Thyroid gland (tissue), 4 donors: ENCODE measurements at regions not wholly inside any gene's neighbourhood (a gene's known extent, or its start where the extent isn't known, plus 50 kb on each side); places are given as distances from the start of the nearest gene placed in this dataset.

Experiments used
- DNase-seq, 2 donors: peaks; one replicate each; pipeline ENCODE4 v3.0.0-alpha.2; 2019
- H3K27ac ChIP-seq, 3 donors: fragments of 200-600 bp; sonication (generic); 1 replicate in 2 of 3; 2 replicates in 1 of 3; pipeline ENCODE4 v1.5.1; 2016 to 2019; ENCODE audit warnings: mild to moderate bottlenecking in 1 of 3, moderate library complexity in 1 of 3
- H3K27me3 ChIP-seq: fragments of 200-600 bp; sonication (generic); one replicate; pipeline ENCODE4 v1.5.1; 2019
- H3K36me3 ChIP-seq, 2 donors: fragments of 200-600 bp; sonication (generic); one replicate each; pipeline ENCODE4 v1.5.1; 2016 to 2019
- H3K4me1 ChIP-seq, 2 donors: fragments of 200-600 bp; sonication (generic); one replicate each; pipeline ENCODE4 v1.5.1; 2017 to 2019
- H3K4me3 ChIP-seq, 3 donors: fragments of 200-600 bp; sonication (generic); replicated peaks in 1 of 3; 1 replicate in 2 of 3; 2 replicates in 1 of 3; pipeline ENCODE4 v1.5.1; 2016; ENCODE audit warnings: mild to moderate bottlenecking in 1 of 3
- H3K9me3 ChIP-seq: fragments of 200-600 bp; sonication (generic); one replicate; pipeline ENCODE4 v1.5.1; 2017
- POLR2A ChIP-seq, 2 donors: fragments of 450-650 bp; IDR thresholded peaks; one replicate each; pipeline ENCODE4 v1.6.1; 2017; ENCODE audit warnings: antibody characterized with exemption in 2 of 2, mild to moderate bottlenecking in 2 of 2, moderate library complexity in 1 of 2
- WGBS, 2 donors: methylation state at CpG; one replicate each; pipeline ENCODE4 v1.1.5; 2017; 5-methylcytosine and 5-hydroxymethylcytosine counted together
- intact Hi-C: fragments of 100-400 bp; cut with DNase I; formaldehyde crosslinking; loops from one replicate; pipeline ENCODE4 v1.15.1; 2023
- TF ChIP-seq, protein P1 (sequence below), 6 experiments: fragments of 200-600 bp in 3 of 6; fragments of 450-650 bp in 3 of 6; sonication (generic) in 3 of 6; IDR thresholded peaks; one replicate each; pipeline ENCODE4 v1.5.1; 2016 to 2019; ENCODE audit warnings: antibody characterized with exemption in 6 of 6, mild to moderate bottlenecking in 2 of 6, inconsistent platforms in 1 of 6, moderate library complexity in 1 of 6

GRCh38 chr9:88816591-88816990 is 174.7 kb upstream of the S1PR3 start:
- intact Hi-C loops = no loop called here
- Histone ChIP-seq H3K9me3 (no peaks in the 10 kb centered on the region), H3K27me3 (no peaks in the 10 kb centered on the region), H3K4me3 (no peak overlapping the region), H3K36me3 (no peaks in the 10 kb centered on the region), H3K4me1 (no peaks in the 10 kb centered on the region), H3K27ac (no peak overlapping the region)
- no peak for DNase-seq
- WGBS, 2 donors = 79 to 92% methylated on average over 3 of the region's 3 CpGs
- TF ChIP-seq POLR2A (IDR thresholded peaks at IDR 0.05) = no peak
- TF ChIP-seq, protein P1, sequence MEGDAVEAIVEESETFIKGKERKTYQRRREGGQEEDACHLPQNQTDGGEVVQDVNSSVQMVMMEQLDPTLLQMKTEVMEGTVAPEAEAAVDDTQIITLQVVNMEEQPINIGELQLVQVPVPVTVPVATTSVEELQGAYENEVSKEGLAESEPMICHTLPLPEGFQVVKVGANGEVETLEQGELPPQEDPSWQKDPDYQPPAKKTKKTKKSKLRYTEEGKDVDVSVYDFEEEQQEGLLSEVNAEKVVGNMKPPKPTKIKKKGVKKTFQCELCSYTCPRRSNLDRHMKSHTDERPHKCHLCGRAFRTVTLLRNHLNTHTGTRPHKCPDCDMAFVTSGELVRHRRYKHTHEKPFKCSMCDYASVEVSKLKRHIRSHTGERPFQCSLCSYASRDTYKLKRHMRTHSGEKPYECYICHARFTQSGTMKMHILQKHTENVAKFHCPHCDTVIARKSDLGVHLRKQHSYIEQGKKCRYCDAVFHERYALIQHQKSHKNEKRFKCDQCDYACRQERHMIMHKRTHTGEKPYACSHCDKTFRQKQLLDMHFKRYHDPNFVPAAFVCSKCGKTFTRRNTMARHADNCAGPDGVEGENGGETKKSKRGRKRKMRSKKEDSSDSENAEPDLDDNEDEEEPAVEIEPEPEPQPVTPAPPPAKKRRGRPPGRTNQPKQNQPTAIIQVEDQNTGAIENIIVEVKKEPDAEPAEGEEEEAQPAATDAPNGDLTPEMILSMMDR (IDR thresholded peaks at IDR 0.05) = no peak

- Histone ChIP-seq H3K4me3 (no peak overlapping the region), H3K4me1 (no peaks in the 10 kb centered on the region), H3K9me3 (no peaks in the 10 kb centered on the region), H3K36me3 (no peaks in the 10 kb centered on the region), H3K27me3 (no peaks in the 10 kb centered on the region), H3K27ac (no peak overlapping the region)
- 85 to 87% methylated on average over 7 of the region's 7 CpGs for WGBS, 2 donors
- no peak for TF ChIP-seq POLR2A (IDR thresholded peaks at IDR 0.05)
- TF ChIP-seq, protein P1 (IDR thresholded peaks at IDR 0.05) = no peak
- DNase-seq = no peak
- intact Hi-C loops = no loop called here
Measured at GRCh38 chr9:88817628-88818027, 173.6 kb upstream of the S1PR3 start.

- intact Hi-C loops = no loop called here
- no peaks in the 10 kb centered on the region for H3K4me1 ChIP-seq
- no peaks in the 10 kb centered on the region for H3K9me3 ChIP-seq
- no peaks in the 10 kb centered on the region for H3K27me3 ChIP-seq
- WGBS, 2 donors = 70 to 74% methylated on average over 11 of the region's 11 CpGs
- no peaks in the 10 kb centered on the region for H3K36me3 ChIP-seq
- no peak for TF ChIP-seq POLR2A (IDR thresholded peaks at IDR 0.05)
- TF ChIP-seq, protein P1 (IDR thresholded peaks at IDR 0.05) = no peak
- no peak overlapping the region for H3K27ac ChIP-seq
- H3K4me3 ChIP-seq = no peak overlapping the region
- DNase-seq = no peak
Measured at GRCh38 chr9:88818495-88819201, 172.6 kb upstream of the S1PR3 start.

- Histone ChIP-seq H3K27ac (no peak overlapping the region), H3K36me3 (no peaks in the 10 kb centered on the region), H3K4me1 (no peaks in the 10 kb centered on the region), H3K4me3 (no peak overlapping the region), H3K9me3 (no peaks in the 10 kb centered on the region), H3K27me3 (no peaks in the 10 kb centered on the region)
- 98 to 100% methylated on average over 2 of the region's 2 CpGs for WGBS, 2 donors
- intact Hi-C loops = no loop called here
- no peak for DNase-seq
- TF ChIP-seq, protein P1 (IDR thresholded peaks at IDR 0.05) = no peak
Measured at GRCh38 chr9:88819476-88819875, 171.8 kb upstream of the S1PR3 start.

DNA sequence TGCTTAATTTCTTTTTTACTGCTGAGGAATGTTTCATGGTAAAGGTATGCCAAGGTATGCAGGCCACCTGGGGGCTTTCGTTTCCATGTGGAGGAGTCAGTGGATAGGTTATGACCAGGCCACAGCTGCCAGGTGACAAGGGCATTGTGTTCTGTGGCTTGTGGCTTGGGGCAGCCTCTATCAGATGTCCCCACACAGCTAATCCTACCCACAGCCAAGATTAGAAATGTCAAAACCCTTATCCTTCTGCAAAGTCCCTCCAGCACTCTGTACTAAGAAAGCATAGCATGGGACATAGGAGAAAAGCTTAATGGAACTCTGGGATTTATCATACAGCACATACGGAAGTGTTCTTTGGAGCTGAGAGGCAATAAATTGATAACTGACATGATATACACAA is 171.2 kb upstream of the S1PR3 start:
- H3K27me3 ChIP-seq = no peaks in the 10 kb centered on the region
- no peaks in the 10 kb centered on the region for H3K36me3 ChIP-seq
- WGBS, 2 donors = 83 to 90% methylated on average over 2 of the region's 2 CpGs
- no peaks in the 10 kb centered on the region for H3K9me3 ChIP-seq
- H3K27ac ChIP-seq = no peak overlapping the region
- no peak for DNase-seq
- H3K4me3 ChIP-seq = no peak overlapping the region
- no peaks in the 10 kb centered on the region for H3K4me1 ChIP-seq
- TF ChIP-seq POLR2A (IDR thresholded peaks at IDR 0.05) = no peak
- TF ChIP-seq, protein P1 (IDR thresholded peaks at IDR 0.05) = no peak
- intact Hi-C loops = no loop called here
